ENCODE measurements at regions not wholly inside any gene's neighbourhood (a gene's known extent, or its start where the extent isn't known, plus 50 kb on each side); places are given as distances from the start of the nearest gene placed in this dataset.

DNA sequence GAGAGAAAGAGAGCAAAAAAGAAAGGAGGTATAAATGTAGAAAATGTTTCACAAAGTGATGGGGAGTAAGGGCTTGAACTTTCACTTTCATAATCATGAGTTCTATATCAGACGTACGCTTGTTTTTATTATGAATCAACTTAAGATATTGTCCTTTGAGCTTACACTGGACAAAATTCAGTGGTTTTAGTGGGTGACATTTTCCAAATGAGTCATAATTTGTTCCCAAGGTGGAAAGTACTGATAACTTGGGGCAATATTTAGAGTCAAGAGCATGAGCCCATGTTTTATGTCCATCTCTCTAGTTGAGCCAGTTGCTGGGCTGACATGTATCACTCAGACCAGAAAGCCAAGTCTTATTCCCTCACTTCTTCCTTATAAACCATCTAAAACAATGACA lies 161.6 kb downstream of the CHRM3 start:
- ChIA-PET POLR2A (ENCODE audit: partially characterized antibody) (no interaction called here), CTCF (ENCODE audit: partially characterized antibody) (interaction anchor here (0.6 kb wide), 1 partner anchor 15 kb away, joined by 3 read pairs; no protein-coding TSS in a partner anchor)
- H2BK20ac ChIP-seq (ENCODE audit: low read length) = no peak overlapping the region
- 0 out of 4 replicates have a peak, but pooled peaks cover 0 to 2% of the 10 kb centered on the region in 2 experiments for H3K9me3 ChIP-seq (ENCODE audit: insufficient read depth in 2 of 2, low read depth in 1 of 2, low read length in 1 of 2)
- H3K9ac ChIP-seq (replicated peaks in 1 of 4; ENCODE audit: extremely low read depth in 1 of 4, low read depth in 3 of 4, low read length in 3 of 4) = no peak overlapping the region
- no peak for FAIRE-seq
- peaks cover 0 to 1% of the 10 kb centered on the region in 2 experiments for H4K20me1 ChIP-seq (replicated peaks in 1 of 2; ENCODE audit: control insufficient read depth in 1 of 2, insufficient read depth in 2 of 2, low read length in 2 of 2)
- H3K79me1 ChIP-seq (ENCODE audit: low read depth, low read length) = no peaks in the 10 kb centered on the region
- no peak overlapping the region for H3K4ac ChIP-seq (replicated peaks; ENCODE audit: insufficient read length, low read depth, low read length)
- no peak for DNase-seq (ENCODE audit: low read depth in 1 of 2, low spot score in 2 of 2)
- H4K8ac ChIP-seq (ENCODE audit: extremely low read depth, insufficient read depth, low read length) = no peak overlapping the region
- H3K18ac ChIP-seq (ENCODE audit: extremely low read depth, low read length) = no peak overlapping the region
- no peak overlapping the region for H3K23ac ChIP-seq (ENCODE audit: insufficient read length)
- H2AK5ac ChIP-seq (ENCODE audit: low read depth, low read length) = no peak overlapping the region
- H3K4me1 ChIP-seq (replicated peaks in 1 of 4; ENCODE audit: control insufficient read depth in 3 of 4, insufficient read depth in 4 of 4, low read length in 3 of 4) = no peaks in the 10 kb centered on the region
- no peak for TF ChIP-seq TAF1 (IDR thresholded peaks at IDR 0.05; ENCODE audit: low read depth, low read length)
- no peak for TF ChIP-seq CTCF (IDR thresholded peaks at IDR 0.05; ENCODE audit: control extremely low read depth in 1 of 3, insufficient read depth in 1 of 3, low read depth in 1 of 3, low read length in 3 of 3)
- TF ChIP-seq NANOG (IDR thresholded peaks at IDR 0.05; ENCODE audit: insufficient read depth, low read depth, low read length, poor library complexity, severe bottlenecking) = no peak
- TF ChIP-seq BACH1 (IDR thresholded peaks at IDR 0.05; ENCODE audit: low read length) = no peak
- TF ChIP-seq SP1 (IDR thresholded peaks at IDR 0.05; ENCODE audit: low read depth, low read length) = no peak
- no peak for TF ChIP-seq POLR2A (IDR thresholded peaks at IDR 0.05; ENCODE audit: control extremely low read depth in 1 of 2, low read depth in 2 of 2, low read length in 2 of 2)
- no peak for TF ChIP-seq CBX8 (IDR thresholded peaks at IDR 0.05; ENCODE audit: borderline replicate concordance, low read depth, low read length)
- no peak for TF ChIP-seq KDM1A (IDR thresholded peaks at IDR 0.05; ENCODE audit: borderline replicate concordance, low read length)
- no peak for TF ChIP-seq POLR2AphosphoS5 (IDR thresholded peaks at IDR 0.05; ENCODE audit: low read depth, low read length)
- no peak for TF ChIP-seq MAX (IDR thresholded peaks at IDR 0.05)
- no peak overlapping the region for H2BK120ac ChIP-seq (replicated peaks; ENCODE audit: low read depth, low read length)
- no peak overlapping the region for H3K4me2 ChIP-seq (ENCODE audit: insufficient read depth in 1 of 2, low read depth in 2 of 2, low read length in 2 of 2)
- no peak overlapping the region for H2BK12ac ChIP-seq (ENCODE audit: low read depth, low read length)
- no peak overlapping the region for H3K4me3 ChIP-seq (ENCODE audit: extremely low read depth in 1 of 4, insufficient read depth in 2 of 4, low read depth in 3 of 4, low read length in 4 of 4)
- H4K91ac ChIP-seq (replicated peaks; ENCODE audit: insufficient read length, low read length) = no peak overlapping the region
- H2BK5ac ChIP-seq (ENCODE audit: low read depth, low read length) = no peak overlapping the region
- no peak overlapping the region for H4K5ac ChIP-seq (ENCODE audit: insufficient read length, low read depth, low read length)
- no peak overlapping the region for H2BK15ac ChIP-seq (ENCODE audit: low read length)
- H3K79me2 ChIP-seq (ENCODE audit: control insufficient read depth in 1 of 2, insufficient read depth in 2 of 2, low read length in 2 of 2) = no peaks in the 10 kb centered on the region
- H3K23me2 ChIP-seq (ENCODE audit: low read depth, low read length) = no peaks in the 10 kb centered on the region
- no peak overlapping the region for H3K56ac ChIP-seq (replicated peaks; ENCODE audit: insufficient read length, low read depth, low read length)
- peaks cover 0 to 1% (median 0%) of the 10 kb centered on the region in 4 experiments; a peak in 1 of 7 replicates for H3K27me3 ChIP-seq (replicated peaks in 1 of 4; ENCODE audit: control insufficient read depth in 3 of 4, extremely low read depth in 1 of 4, insufficient read depth in 3 of 4, low read length in 3 of 4)
- WGBS, 2 experiments (ENCODE audit: extremely low coverage in 1 of 2, insufficient coverage in 1 of 2, insufficient read length in 1 of 2, insufficient replicate concordance in 2 of 2, low coverage in 1 of 2, low lambda C conversion rate in 2 of 2, missing lambda C conversion rate in 1 of 2) = 97% methylated on average over 2 of the region's 2 CpGs; no CpG with 5 or more reads in 1 of the 2 experiments
- no peak overlapping the region for H3K14ac ChIP-seq (ENCODE audit: insufficient read length)
- H2AFZ ChIP-seq (ENCODE audit: low read length) = no peak overlapping the region
- no peak overlapping the region for H3K27ac ChIP-seq (ENCODE audit: low read depth, low read length)
- no peaks in the 10 kb centered on the region for H3K36me3 ChIP-seq (ENCODE audit: control insufficient read depth in 2 of 4, insufficient read depth in 4 of 4, low read length in 3 of 4)

Measured in H1 (cell line).